Endothelial cell of umbilical vein (primary cell): ENCODE measurements at regions not wholly inside any gene's neighbourhood (a gene's known extent, or its start where the extent isn't known, plus 50 kb on each side); places are given as distances from the start of the nearest gene placed in this dataset.

ENCODE experiments used
- BruUV-seq: library from RNA; stranded (reverse); fragments of 400-500 nt; replicated peaks from 2 replicates; lab custom pipeline; 2021; lab: Mats Ljungman, UMichigan
- CTCF ChIA-PET: fragments of 300-600, 350-600 bp; sonication (Branson Sonifier 250); formaldehyde crosslinking; loops from one replicate; lab custom pipeline; 2021; ENCODE audit warnings: antibody characterized with exemption, inconsistent platforms; lab: Charles Lee
- POLR2A ChIA-PET: fragments of 300-600, 350-600 bp; sonication (Branson Sonifier 250); formaldehyde crosslinking; loops from one replicate; lab custom pipeline; 2021; ENCODE audit warnings: antibody characterized with exemption, inconsistent platforms; lab: Charles Lee
- DNase-seq: peaks from one replicate; pipeline ENCODE4 v3.0.0-alpha.2; 2011; ENCODE audit warnings: low read depth, low spot score
- FAIRE-seq: peaks from 2 replicates; lab custom pipeline; 2011; peaks lifted over from hg19 to GRCh38; lab: Jason Lieb, UNC
- H2AFZ ChIP-seq: 2 replicates; pipeline ENCODE4 v1.6.0; 2012; ENCODE audit warnings: low read depth, low read length, control low read depth, inconsistent platforms
- H3K27ac ChIP-seq: 2 replicates; pipeline ENCODE4 v1.5.1; 2011; ENCODE audit warnings: low read depth, mild to moderate bottlenecking, control low read depth, low read length, moderate library complexity; ENCODE audit not compliant: insufficient read depth
- H3K27me3 ChIP-seq, 2 experiments: 2 replicates each; pipeline versions ENCODE4 v1.6.0 to v1.6.1; 2011; ENCODE audit warnings: low read length in 2 of 2, mixed read lengths in 1 of 2; ENCODE audit not compliant: control insufficient read depth in 2 of 2, insufficient read depth in 2 of 2
- H3K36me3 ChIP-seq, 2 experiments: 2 replicates in 1 of 2; 3 replicates in 1 of 2; pipeline ENCODE4 v1.5.1; 2011; ENCODE audit warnings: low read length in 2 of 2, mild to moderate bottlenecking in 1 of 2, moderate library complexity in 1 of 2; ENCODE audit not compliant: control insufficient read depth in 2 of 2, insufficient read depth in 2 of 2; ENCODE audit errors: extremely low read depth in 1 of 2
- H3K4me1 ChIP-seq: 3 replicates; pipeline ENCODE4 v1.5.1; 2011; ENCODE audit warnings: mild to moderate bottlenecking, low read length; ENCODE audit not compliant: control insufficient read depth, insufficient read depth; ENCODE audit errors: extremely low read depth
- H3K4me2 ChIP-seq: 2 replicates; pipeline ENCODE4 v1.6.1; 2011; ENCODE audit warnings: low read length, control low read depth, mixed read lengths; ENCODE audit not compliant: insufficient read depth
- H3K4me3 ChIP-seq, 3 experiments: fragments of 200-600 bp in 1 of 3; sonication (generic), shearing (Covaris generic) in 1 of 3; replicated peaks in 1 of 3; 2 replicates each; pipeline ENCODE4 v1.5.1; 2011 to 2016; ENCODE audit warnings: control low read depth in 3 of 3, low read length in 3 of 3, mild to moderate bottlenecking in 2 of 3, inconsistent platforms in 1 of 3, low read depth in 1 of 3, moderate library complexity in 1 of 3; ENCODE audit not compliant: insufficient read depth in 1 of 3
- H3K79me2 ChIP-seq: 2 replicates; pipeline ENCODE4 v1.6.0; 2012; ENCODE audit warnings: low read length, inconsistent platforms; ENCODE audit not compliant: control insufficient read depth, insufficient read depth
- H3K9ac ChIP-seq: replicated peaks from 2 replicates; pipeline ENCODE3; 2011; ENCODE audit warnings: low read length, control low read depth; ENCODE audit not compliant: insufficient read depth; ENCODE audit errors: extremely low read depth
- H3K9me1 ChIP-seq: replicated peaks from 3 replicates; pipeline ENCODE4 v1.6.0; 2011; ENCODE audit warnings: mild to moderate bottlenecking, low read length; ENCODE audit not compliant: control insufficient read depth, insufficient read depth; ENCODE audit errors: extremely low read depth
- H3K9me3 ChIP-seq: replicated peaks from 2 replicates; pipeline ENCODE4 v1.5.1; 2012; ENCODE audit warnings: low read length, inconsistent platforms; ENCODE audit not compliant: control insufficient read depth, insufficient read depth
- H4K20me1 ChIP-seq: replicated peaks from 2 replicates; pipeline ENCODE3; 2011; ENCODE audit warnings: mild to moderate bottlenecking, low read length; ENCODE audit not compliant: control insufficient read depth, insufficient read depth; ENCODE audit errors: extremely low read depth
- CTCF ChIP-seq, 2 donors: IDR thresholded peaks; 1 replicate in 1 of 2; 2 replicates in 1 of 2; pipeline ENCODE4 v1.5.1; 2011; ENCODE audit warnings: low read length in 2 of 2, mild to moderate bottlenecking in 2 of 2, moderate library complexity in 2 of 2, control low read depth in 1 of 2, inconsistent platforms in 1 of 2, low read depth in 1 of 2; ENCODE audit not compliant: insufficient read depth in 1 of 2; ENCODE audit errors: extremely low read depth in 1 of 2
- EZH2 ChIP-seq: IDR thresholded peaks from 2 replicates; pipeline ENCODE4 v1.6.1; 2012; ENCODE audit warnings: borderline replicate concordance, low read depth, mild to moderate bottlenecking, moderate library complexity, low read length, inconsistent platforms; ENCODE audit not compliant: severe bottlenecking
- FOS ChIP-seq: IDR thresholded peaks from 2 replicates; pipeline ENCODE4 v1.6.1; 2011; ENCODE audit warnings: mild to moderate bottlenecking, low read length, moderate library complexity, borderline replicate concordance; ENCODE audit not compliant: insufficient read depth
- GATA2 ChIP-seq: IDR thresholded peaks from 2 replicates; pipeline ENCODE4 v1.7.0; 2011; ENCODE audit warnings: low read depth, mild to moderate bottlenecking, moderate library complexity, mixed read lengths, low read length; ENCODE audit not compliant: insufficient read length, insufficient read depth
- JUN ChIP-seq: IDR thresholded peaks from 2 replicates; pipeline ENCODE4 v1.6.1; 2011; ENCODE audit warnings: borderline replicate concordance, low read depth; ENCODE audit not compliant: insufficient read length, insufficient read depth
- MAX ChIP-seq: IDR thresholded peaks from 2 replicates; pipeline ENCODE4 v1.6.1; 2011; ENCODE audit not compliant: insufficient read depth, insufficient read length
- MYC ChIP-seq: IDR thresholded peaks from one replicate; pipeline ENCODE4 v1.6.1; 2011; ENCODE audit warnings: mild to moderate bottlenecking, low read depth, low read length
- POLR2A ChIP-seq: IDR thresholded peaks from 2 replicates; pipeline ENCODE4 v1.6.1; 2012; ENCODE audit warnings: low read depth, mild to moderate bottlenecking, control low read depth, low read length
- POLR2AphosphoS5 ChIP-seq: IDR thresholded peaks from 2 replicates; pipeline ENCODE4 v1.6.1; 2012; ENCODE audit warnings: low read depth, mild to moderate bottlenecking, control low read depth, low read length, moderate library complexity; ENCODE audit not compliant: insufficient read depth
- dilution Hi-C: fragments of 300-500 bp; cut with MboI; formaldehyde crosslinking; loops from one replicate; pipeline ENCODE4 v1.15.0; 2019; ENCODE audit warnings: low sequenced_read_pairs; ENCODE audit not compliant: extremely low pct_ligation_motif_present
- intact Hi-C: fragments of 100-400 bp; cut with micrococcal nuclease; formaldehyde crosslinking; loops from one replicate; pipeline ENCODE4 v1.10.0; 2022

GRCh38 chr2:37471104-37471503, 126.7 kb downstream of the QPCT start:
- no peaks in the 10 kb centered on the region for H3K79me2 ChIP-seq
- CTCF ChIA-PET: no interaction called here
- no TSS peak for BruUV-seq

More at GRCh38 chr2:37471104-37471503, 126.7 kb downstream of the QPCT start:
- no peak overlapping the region for H3K4me2 ChIP-seq
- TF ChIP-seq JUN (no peak), EZH2 (no peak), FOS (no peak), POLR2A (no peak), MAX (no peak), POLR2AphosphoS5 (no peak), GATA2 (no peak), MYC (no peak), CTCF (IDR thresholded peaks at IDR 0.05; ENCODE audit: extremely low read depth in 1 of 2, insufficient read depth in 1 of 2, low read depth in 1 of 2, low read length in 2 of 2) (no peak)
- no peak overlapping the region for H3K4me3 ChIP-seq
- DNase-seq (no peak), FAIRE-seq (no peak)
- no peaks in the 10 kb centered on the region for H3K9me1 ChIP-seq
- H3K27me3 ChIP-seq: no peaks in the 10 kb centered on the region
- H3K9ac ChIP-seq: no peak overlapping the region
- POLR2A ChIA-PET: interaction anchor here (0.6 kb wide), 1 partner anchor 173 kb away, joined by 3 read pairs; no protein-coding TSS in a partner anchor
- H3K9me3 ChIP-seq: no peaks in the 10 kb centered on the region
- dilution Hi-C loops (no loop called here), intact Hi-C loops (no loop called here)
- no peak overlapping the region for H2AFZ ChIP-seq
- H4K20me1 ChIP-seq: no peaks in the 10 kb centered on the region
- peaks cover 6% of the 10 kb centered on the region for H3K4me1 ChIP-seq
- no peaks in the 10 kb centered on the region for H3K36me3 ChIP-seq
- no peak overlapping the region for H3K27ac ChIP-seq
